ENCODE measurements at regions not wholly inside any gene's neighbourhood (a gene's known extent, or its start where the extent isn't known, plus 50 kb on each side); places are given as distances from the start of the nearest gene placed in this dataset.

- TF ChIP-seq CTCF (conservative IDR thresholded peaks at IDR 0.05): no peak
- TF ChIP-seq ZFX (IDR thresholded peaks at IDR 0.05): no peak
These were observed 58.1 kb upstream of the GLIS3 start for GRCh38 chr9:4357929-4358328.
